Neural progenitor cell (in vitro differentiated cells): ENCODE measurements at regions not wholly inside any gene's neighbourhood (a gene's known extent, or its start where the extent isn't known, plus 50 kb on each side); places are given as distances from the start of the nearest gene placed in this dataset.

Experiments used
- EZH2 ChIP-seq: fragments of 200-600 bp; sonication (generic); IDR thresholded peaks from 2 replicates; pipeline ENCODE4 v1.6.1; 2017; ENCODE audit warnings: antibody characterized with exemption, mild to moderate bottlenecking, moderate library complexity
- EZH2phosphoT487 ChIP-seq: fragments of 200-600 bp; sonication (generic); IDR thresholded peaks from 2 replicates; pipeline ENCODE4 v1.6.1; 2017; ENCODE audit warnings: antibody characterized with exemption
- TF ChIP-seq, protein P1 (sequence below): fragments of 200-600 bp; sonication (generic); IDR thresholded peaks from 2 replicates; pipeline ENCODE4 v1.5.1; 2017; ENCODE audit warnings: antibody characterized with exemption, mild to moderate bottlenecking

DNA sequence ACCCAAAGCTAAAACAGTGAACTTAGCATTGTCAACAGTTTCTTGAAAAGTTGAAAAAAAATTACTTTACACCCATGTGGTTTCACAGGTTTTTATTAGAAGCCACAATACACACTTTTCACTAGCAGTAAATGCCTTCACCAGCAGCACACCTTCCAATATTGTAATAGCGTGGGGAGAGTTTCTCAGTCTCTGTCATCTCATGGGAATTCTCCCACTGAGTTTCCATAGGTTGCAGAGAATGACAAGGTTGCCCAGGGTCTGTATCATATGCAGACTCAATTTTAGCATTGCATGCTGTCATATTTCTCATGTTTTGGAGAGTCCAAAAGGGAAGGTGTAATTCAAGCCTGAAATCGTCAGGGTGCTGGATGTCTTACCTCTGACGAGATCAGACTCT is 486.1 kb upstream of the TENM3 start:
- TF ChIP-seq, protein P1, sequence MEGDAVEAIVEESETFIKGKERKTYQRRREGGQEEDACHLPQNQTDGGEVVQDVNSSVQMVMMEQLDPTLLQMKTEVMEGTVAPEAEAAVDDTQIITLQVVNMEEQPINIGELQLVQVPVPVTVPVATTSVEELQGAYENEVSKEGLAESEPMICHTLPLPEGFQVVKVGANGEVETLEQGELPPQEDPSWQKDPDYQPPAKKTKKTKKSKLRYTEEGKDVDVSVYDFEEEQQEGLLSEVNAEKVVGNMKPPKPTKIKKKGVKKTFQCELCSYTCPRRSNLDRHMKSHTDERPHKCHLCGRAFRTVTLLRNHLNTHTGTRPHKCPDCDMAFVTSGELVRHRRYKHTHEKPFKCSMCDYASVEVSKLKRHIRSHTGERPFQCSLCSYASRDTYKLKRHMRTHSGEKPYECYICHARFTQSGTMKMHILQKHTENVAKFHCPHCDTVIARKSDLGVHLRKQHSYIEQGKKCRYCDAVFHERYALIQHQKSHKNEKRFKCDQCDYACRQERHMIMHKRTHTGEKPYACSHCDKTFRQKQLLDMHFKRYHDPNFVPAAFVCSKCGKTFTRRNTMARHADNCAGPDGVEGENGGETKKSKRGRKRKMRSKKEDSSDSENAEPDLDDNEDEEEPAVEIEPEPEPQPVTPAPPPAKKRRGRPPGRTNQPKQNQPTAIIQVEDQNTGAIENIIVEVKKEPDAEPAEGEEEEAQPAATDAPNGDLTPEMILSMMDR, result no peak
- no peak for TF ChIP-seq EZH2
- no peak for TF ChIP-seq EZH2phosphoT487
